Skin epidermis (tissue), 12 donors: ENCODE measurements at regions not wholly inside any gene's neighbourhood (a gene's known extent, or its start where the extent isn't known, plus 50 kb on each side); places are given as distances from the start of the nearest gene placed in this dataset.
"Not testable (repeated sequence)": the region's sequence is repeated elsewhere in the genome, so short reads cannot be mapped to it uniquely, and the experiment has no call there.

Source experiments
- H3K27ac ChIP-seq, 21 experiments: fragments of 200-600 bp; sonication (generic) in 11 of 21; one replicate each; pipeline ENCODE4 v1.5.0; 2020; ENCODE audit warnings: mild to moderate bottlenecking in 3 of 21, inconsistent platforms in 2 of 21, moderate library complexity in 2 of 21
- H3K4me3 ChIP-seq, 7 experiments: fragments of 200-600 bp; sonication (generic) in 2 of 7; one replicate each; pipeline ENCODE4 v1.5.0; 2020; ENCODE audit warnings: inconsistent platforms in 2 of 7, mild to moderate bottlenecking in 2 of 7, moderate library complexity in 1 of 7

- Histone ChIP-seq H3K4me3 (no peak overlapping the region), H3K27ac (no peak overlapping the region)
Measured at GRCh38 chr20:51172558-51173428, 149.9 kb upstream of the KCNG1 start.

- no peak overlapping the region for H3K27ac ChIP-seq
- H3K4me3 ChIP-seq: no peak overlapping the region
Measured at GRCh38 chr20:51171141-51171540, 148.2 kb upstream of the KCNG1 start.

GRCh38 chr20:51169813-51170212, 146.9 kb upstream of the KCNG1 start:
- Histone ChIP-seq H3K4me3 (no peak overlapping the region), H3K27ac (no peak overlapping the region)

- H3K27ac ChIP-seq, H3K4me3 ChIP-seq: not testable (repeated sequence)
Measured at GRCh38 chr20:51167911-51168310, 145.0 kb upstream of the KCNG1 start.

GRCh38 chr20:51166489-51166888, 143.6 kb upstream of the KCNG1 start:
- no peak overlapping the region for H3K27ac ChIP-seq
- no peak overlapping the region for H3K4me3 ChIP-seq

- H3K27ac ChIP-seq: no peak overlapping the region
- no peak overlapping the region for H3K4me3 ChIP-seq
Measured at GRCh38 chr20:51165131-51165530, 142.2 kb upstream of the KCNG1 start.

GRCh38 chr20:51164731-51165130, 141.8 kb upstream of the KCNG1 start:
- Histone ChIP-seq H3K27ac (no peak overlapping the region), H3K4me3 (no peak overlapping the region)

GRCh38 chr20:51163996-51164600, 141.2 kb upstream of the KCNG1 start:
- no peak overlapping the region for H3K27ac ChIP-seq
- no peak overlapping the region for H3K4me3 ChIP-seq

- Histone ChIP-seq H3K4me3 (no peak overlapping the region), H3K27ac (no peak overlapping the region)
Measured at GRCh38 chr20:51162015-51162414, 139.1 kb upstream of the KCNG1 start.

GRCh38 chr20:51160821-51161220, 137.9 kb upstream of the KCNG1 start:
- Histone ChIP-seq H3K27ac (no peak overlapping the region), H3K4me3 (no peak overlapping the region)

GRCh38 chr20:51159981-51160380, 137.1 kb upstream of the KCNG1 start:
- H3K4me3 ChIP-seq: no peak overlapping the region
- no peak overlapping the region for H3K27ac ChIP-seq

- no peak overlapping the region for H3K27ac ChIP-seq
Measured at GRCh38 chr20:51159303-51159702, 136.4 kb upstream of the KCNG1 start.

GRCh38 chr20:51158226-51158625, 135.3 kb upstream of the KCNG1 start:
- Histone ChIP-seq H3K27ac (no peak overlapping the region), H3K4me3 (no peak overlapping the region)

More at GRCh38 chr20:51159303-51159702, 136.4 kb upstream of the KCNG1 start:
- H3K4me3 ChIP-seq: no peak overlapping the region

- no peak overlapping the region for H3K27ac ChIP-seq
Measured at GRCh38 chr20:51156041-51156982, 133.4 kb upstream of the KCNG1 start.

GRCh38 chr20:51154708-51155690, 132.1 kb upstream of the KCNG1 start:
- Histone ChIP-seq H3K27ac (no peak overlapping the region), H3K4me3 (no peak overlapping the region)

More at GRCh38 chr20:51156041-51156982, 133.4 kb upstream of the KCNG1 start:
- H3K4me3 ChIP-seq: no peak overlapping the region

- no peak overlapping the region for H3K27ac ChIP-seq
Measured at GRCh38 chr20:51153867-51154707, 131.2 kb upstream of the KCNG1 start.

GRCh38 chr20:51148941-51149340, 126.0 kb upstream of the KCNG1 start:
- H3K4me3 ChIP-seq: no peak overlapping the region
- no peak overlapping the region for H3K27ac ChIP-seq

More at GRCh38 chr20:51153867-51154707, 131.2 kb upstream of the KCNG1 start:
- H3K4me3 ChIP-seq: no peak overlapping the region

- H3K4me3 ChIP-seq: no peak overlapping the region
- no peak overlapping the region for H3K27ac ChIP-seq
Measured at GRCh38 chr20:51144476-51144875, 121.6 kb upstream of the KCNG1 start.
